NCI-H1694 (cell line): ENCODE measurements at regions not wholly inside any gene's neighbourhood (a gene's known extent, or its start where the extent isn't known, plus 50 kb on each side); places are given as distances from the start of the nearest gene placed in this dataset.

Source experiments
- DNase-seq: peaks from one replicate; lab custom pipeline; 2025; lab: John Stamatoyannopoulos, UW

DNA sequence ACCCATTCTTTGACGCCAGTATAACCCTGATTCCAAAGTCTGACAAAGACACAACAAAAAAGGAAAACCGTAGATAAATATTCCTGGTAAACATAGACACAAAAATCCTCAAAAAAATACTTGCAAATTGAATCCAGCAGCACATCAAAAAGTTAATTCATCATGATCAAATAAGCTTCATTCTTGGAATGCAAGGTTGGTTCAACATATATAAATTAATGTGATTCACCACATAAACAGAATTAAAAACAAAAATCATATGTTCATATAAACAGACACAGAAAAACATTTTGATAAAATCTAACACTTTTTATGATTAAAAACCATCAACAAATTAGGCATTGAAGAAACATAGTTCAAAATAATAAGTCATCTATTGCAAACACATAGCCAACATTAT, 324.2 kb upstream of the TRPC7 start:
- no peak for DNase-seq

DNA sequence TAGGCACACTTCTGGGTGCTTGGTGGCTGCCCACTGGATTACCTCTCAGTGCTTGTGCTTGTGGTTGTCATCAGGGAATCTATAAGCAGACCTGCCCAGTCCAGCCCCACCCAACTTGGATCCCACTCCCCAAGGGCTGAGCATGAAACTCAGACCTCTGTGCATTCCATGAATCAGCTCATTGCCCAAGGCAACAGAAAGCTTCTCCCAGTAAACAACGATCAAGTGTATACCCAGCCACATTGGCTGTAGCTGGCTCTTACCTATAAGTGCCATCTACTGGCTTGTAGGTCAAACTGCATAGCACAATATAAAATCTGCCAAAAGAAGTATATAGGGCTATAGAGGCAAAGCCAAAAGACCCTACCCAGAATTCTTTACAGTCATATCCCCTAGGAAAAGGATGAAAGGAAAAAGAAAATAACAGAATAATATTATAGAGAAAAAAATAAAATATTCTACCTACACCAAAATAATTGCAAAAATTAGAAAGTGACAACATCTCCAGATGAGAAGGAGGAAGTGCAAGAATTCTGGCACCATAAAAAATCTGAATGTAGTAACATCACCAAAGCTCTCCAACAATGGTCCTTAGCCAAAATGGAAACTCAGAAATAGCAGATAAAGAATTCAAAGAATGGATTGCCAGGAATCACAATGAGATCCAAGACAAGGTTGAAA, 321.0 kb upstream of the TRPC7 start:
- DNase-seq, result no peak

DNA sequence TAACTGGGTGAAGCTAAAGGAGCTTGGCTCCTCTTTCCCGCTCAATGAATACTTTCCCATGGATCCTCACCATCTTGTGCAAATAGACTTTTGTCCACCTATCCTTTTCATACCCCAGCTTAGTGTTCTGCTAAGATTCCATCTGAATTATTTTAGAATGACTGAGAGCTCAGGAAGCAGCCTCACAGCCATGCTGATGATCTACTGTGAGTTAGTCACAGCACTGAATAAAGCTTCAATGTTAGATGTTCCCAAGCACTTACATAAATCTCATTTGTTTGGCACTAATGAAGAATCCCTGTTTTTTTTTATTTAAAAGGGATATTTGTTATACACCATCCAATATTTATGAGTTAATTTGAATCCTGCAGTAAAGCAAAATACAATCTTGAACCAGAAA, 317.6 kb upstream of the TRPC7 start:
- DNase-seq, result no peak

- DNase-seq, result no peak
These were observed 313.9 kb upstream of the TRPC7 start for GRCh38 chr5:136679233-136679632.

DNA sequence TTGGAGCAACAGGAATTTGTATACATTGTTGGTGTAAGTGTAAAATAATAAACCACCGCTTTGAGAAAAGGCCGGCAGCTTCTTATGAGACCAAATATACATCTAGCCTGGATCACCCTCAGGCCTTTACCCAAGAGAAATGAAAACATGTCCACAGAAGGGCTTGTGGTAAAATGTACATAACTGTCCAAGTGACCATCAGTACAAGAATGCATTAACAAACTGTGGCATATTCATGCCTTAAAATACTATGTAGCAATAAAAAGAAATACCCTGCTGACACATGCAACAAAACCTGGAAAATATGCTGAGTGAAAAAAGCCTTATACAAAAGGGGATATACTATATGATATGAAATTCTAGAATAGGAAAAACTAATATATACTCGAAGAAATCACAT, 311.9 kb upstream of the TRPC7 start:
- DNase-seq, result no peak

- no peak for DNase-seq
These were observed 311.3 kb upstream of the TRPC7 start for GRCh38 chr5:136676685-136677084.

GRCh38 chr5:136675769-136676168, 310.4 kb upstream of the TRPC7 start:
- DNase-seq, result no peak

- DNase-seq, result no peak
These were observed 308.8 kb upstream of the TRPC7 start for GRCh38 chr5:136674178-136674577.

GRCh38 chr5:136667789-136668188, 302.4 kb upstream of the TRPC7 start:
- no peak for DNase-seq

DNA sequence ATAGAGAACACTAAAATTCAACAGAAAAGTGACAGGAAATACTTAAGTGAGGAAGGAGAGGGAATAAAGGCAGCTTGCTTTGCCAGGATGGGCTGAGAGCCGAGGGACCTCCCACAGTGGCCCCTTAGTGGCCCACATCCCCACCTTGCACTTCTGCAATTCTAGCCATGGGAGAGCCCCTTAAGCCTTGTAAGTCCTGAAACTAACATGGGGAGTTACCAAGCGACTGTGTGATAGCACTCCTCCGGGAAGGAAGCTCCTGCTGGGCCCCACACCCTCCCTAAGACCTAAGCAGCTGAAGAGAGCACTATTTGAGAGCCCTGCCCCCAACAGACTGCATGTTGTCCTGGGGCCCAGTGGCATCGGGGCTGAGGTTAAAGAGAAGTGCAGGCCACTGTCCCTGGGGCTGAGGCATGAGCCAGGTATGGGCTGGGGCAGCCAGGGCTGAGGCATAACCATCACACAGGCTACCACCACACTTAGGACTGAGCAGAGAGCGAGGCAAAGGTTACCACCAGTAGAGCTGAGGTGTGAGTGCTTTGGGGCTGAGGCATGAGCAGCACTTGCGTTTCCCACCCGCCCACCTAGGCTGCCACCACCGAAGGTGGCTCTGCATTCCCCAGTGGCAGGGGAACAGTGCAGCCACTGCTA, 301.8 kb upstream of the TRPC7 start:
- no peak for DNase-seq

- DNase-seq, result no peak
These were observed 300.0 kb upstream of the TRPC7 start for GRCh38 chr5:136665331-136665730.

GRCh38 chr5:136661026-136661425, 295.7 kb upstream of the TRPC7 start:
- DNase-seq, result no peak

GRCh38 chr5:136656811-136657210, 291.5 kb upstream of the TRPC7 start:
- no peak for DNase-seq

- DNase-seq, result no peak
These were observed 290.1 kb upstream of the TRPC7 start for GRCh38 chr5:136655468-136655867.

DNA sequence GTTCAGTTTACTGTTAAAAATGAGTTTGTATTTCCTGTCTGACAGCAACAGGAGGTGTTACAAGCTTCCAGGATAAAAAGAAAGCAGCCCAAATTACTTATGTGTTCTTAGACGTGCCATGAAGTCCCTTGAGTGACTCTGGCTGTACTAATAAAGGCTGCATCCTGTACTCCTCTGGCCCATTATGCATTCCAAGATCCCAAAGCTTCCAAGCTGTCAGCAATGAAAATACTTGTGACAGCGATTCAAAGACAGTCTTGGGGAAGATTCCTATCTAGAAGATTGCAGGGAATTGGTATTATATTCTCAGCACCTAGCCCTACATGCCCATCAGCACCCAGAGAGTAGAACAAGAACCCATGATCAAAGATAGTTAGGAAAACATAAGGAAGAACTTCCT, 281.6 kb upstream of the TRPC7 start:
- no peak for DNase-seq

GRCh38 chr5:136642976-136643375, 277.6 kb upstream of the TRPC7 start:
- no peak for DNase-seq

DNA sequence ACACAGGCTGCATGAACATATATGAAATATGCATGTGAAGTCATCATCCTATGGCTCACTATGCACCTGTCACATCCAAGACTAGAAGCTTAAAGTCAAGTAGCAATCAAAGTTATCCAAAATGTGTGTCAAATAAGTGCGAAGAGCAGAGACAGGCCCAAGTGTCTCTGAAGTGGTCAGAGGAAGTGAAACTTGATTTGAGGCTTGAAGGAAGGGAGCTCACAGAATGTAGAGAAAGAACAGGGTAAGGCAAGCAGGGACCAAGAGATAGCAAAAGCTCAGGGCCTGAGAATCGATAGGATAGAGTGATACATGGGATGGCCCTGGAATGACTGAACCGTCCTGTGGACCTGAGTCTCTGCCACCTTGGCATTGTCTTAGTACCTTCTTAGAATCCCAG, 274.3 kb upstream of the TRPC7 start:
- no peak for DNase-seq

DNA sequence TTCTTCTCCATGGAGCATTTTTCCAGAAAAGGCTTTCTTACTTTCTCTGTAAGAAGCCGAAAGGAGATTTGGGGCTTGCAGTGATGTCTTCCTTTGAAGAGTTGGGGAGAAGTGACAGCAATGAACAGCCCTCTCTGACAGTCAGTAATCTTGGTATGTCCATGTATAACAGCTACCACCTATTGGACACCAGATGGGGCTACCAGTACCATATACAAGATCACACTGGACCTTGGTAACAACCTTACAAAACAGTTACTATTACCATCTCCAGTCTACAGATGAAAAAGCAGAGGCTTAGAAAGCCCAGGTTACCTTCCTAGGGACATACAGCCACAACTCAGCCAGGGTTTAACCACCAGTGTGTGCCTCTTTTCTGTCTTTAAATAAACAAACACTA, 272.7 kb upstream of the TRPC7 start:
- DNase-seq, result no peak

GRCh38 chr5:136636001-136636400, 270.7 kb upstream of the TRPC7 start:
- DNase-seq, result no peak

DNA sequence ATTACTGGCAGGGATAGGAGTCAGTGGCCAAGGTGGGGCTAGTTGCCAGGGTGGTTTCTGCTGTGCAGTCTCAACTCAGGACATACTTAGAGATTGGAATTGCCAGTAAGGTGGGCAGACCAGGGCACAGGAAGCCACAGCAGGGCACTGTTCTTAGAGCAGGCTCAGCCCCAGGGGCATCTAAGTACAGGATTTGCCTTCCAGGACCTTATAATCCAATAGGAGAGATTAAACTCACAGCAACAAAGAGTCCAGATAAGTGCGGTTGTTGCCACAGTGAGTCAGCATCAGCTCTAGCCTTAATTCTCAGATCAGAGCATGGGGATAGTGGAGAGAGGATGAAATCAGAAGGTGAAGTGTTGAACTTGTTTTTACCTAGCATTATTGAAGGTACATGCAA, 265.8 kb upstream of the TRPC7 start:
- no peak for DNase-seq

- DNase-seq, result no peak
These were observed 263.9 kb upstream of the TRPC7 start for GRCh38 chr5:136629125-136629792.

DNA sequence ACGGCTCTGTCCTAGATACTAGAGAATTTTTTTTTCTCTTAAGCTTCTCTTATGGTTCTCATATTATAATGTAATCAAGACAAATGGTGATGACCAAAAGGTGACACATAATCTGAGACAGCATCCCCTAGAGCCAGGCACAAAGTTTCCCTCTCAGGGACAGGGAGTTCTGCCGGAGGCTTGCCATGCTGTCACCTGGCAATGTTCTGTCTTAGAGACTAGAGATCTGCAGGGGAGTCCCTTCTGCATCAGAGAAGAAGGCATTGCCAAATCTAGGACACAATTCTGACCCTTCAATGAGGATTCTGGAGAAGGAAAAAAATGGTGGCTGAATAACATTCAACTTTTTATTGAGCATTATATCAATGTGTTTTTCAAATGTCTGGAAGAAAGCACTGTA, 261.2 kb upstream of the TRPC7 start:
- DNase-seq, result no peak

DNA sequence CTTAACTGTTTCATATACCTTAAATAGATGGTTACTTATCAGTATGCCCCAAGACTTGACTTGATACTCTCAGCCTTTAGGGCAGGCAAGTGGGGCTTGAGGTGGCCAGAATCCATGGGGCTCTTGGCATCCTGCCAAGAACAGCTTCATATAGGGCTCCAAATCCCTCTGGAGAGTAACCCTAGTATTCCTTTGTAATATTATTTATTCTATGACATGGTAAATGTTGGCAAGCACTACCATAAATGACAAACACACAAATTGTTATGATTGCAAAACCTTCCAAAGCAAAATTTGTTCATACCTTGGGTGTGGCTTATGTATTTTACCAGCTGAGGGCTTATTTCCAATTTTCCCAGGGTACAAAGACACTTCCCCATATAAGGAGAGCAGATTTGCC, 257.4 kb upstream of the TRPC7 start:
- DNase-seq, result no peak

DNA sequence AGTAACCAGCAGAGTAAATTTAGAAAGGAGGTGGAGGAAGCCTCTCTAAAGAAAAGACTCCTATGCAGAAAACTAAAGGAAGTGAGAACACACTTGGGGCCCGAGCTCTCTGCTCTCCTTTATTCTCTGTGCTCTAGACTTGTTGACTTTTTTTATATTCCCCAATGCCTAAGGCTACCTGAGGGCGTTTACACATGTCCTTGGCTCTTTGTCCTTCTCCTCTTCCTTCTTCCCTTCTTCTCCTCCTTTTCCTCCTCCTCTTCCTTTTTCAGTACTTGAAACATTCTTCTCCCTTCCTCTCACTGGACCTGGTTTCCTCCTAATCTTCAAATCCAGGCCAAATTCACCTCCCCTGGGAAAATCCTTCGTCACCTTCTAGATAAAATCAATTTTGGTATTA, 256.4 kb upstream of the TRPC7 start:
- no peak for DNase-seq
